ENCODE measurements at regions not wholly inside any gene's neighbourhood (a gene's known extent, or its start where the extent isn't known, plus 50 kb on each side); places are given as distances from the start of the nearest gene placed in this dataset.

DNA sequence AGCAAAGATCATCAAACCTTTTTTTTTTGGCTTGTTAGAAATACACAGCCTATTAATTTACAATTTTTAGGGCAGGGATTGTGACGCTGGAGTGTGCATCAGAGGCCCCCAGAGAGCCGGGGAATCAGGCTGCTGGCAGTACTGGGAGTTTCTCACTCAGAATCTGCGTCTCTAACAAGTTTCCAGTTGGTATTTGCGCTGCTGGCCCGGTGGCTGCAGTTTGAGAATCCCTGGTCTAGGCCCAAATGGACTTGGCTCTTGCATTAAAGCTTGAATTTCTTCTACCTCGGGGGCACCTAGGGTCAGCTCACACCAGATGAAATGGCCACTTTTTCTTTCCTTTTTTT is 150.9 kb upstream of the CIBAR2 start:
- intact Hi-C loops (cut with micrococcal nuclease; ENCODE audit: unreplicated experiment) (no loop called here), in situ Hi-C loops (cut with HindIII; ENCODE audit: low pct_unique_long_range_greater_than_20kb, low sequenced_read_pairs) (no loop called here)
- Histone ChIP-seq H3K27me3 (ENCODE audit: control insufficient read depth, insufficient read depth, low read length) (no peaks in the 10 kb centered on the region), H3K4me1 (ENCODE audit: control insufficient read depth, insufficient read depth, low read length) (no peaks in the 10 kb centered on the region), H3K27ac (ENCODE audit: low read length) (no peak overlapping the region), H3K4me3 (ENCODE audit: low read depth in 2 of 2, low read length in 2 of 2) (no peak overlapping the region), H3K9me3 (ENCODE audit: control insufficient read depth, insufficient read depth, low read depth, low read length) (no peaks in the 10 kb centered on the region), H3K36me3 (ENCODE audit: control insufficient read depth, insufficient read depth, low read length) (no peaks in the 10 kb centered on the region)
- ChIA-PET POLR2A (no interaction called here), CTCF (interaction anchor here (0.7 kb wide), 1 partner anchor 10 kb away, joined by 3 read pairs; no protein-coding TSS in a partner anchor)
- TF ChIP-seq, protein P1, sequence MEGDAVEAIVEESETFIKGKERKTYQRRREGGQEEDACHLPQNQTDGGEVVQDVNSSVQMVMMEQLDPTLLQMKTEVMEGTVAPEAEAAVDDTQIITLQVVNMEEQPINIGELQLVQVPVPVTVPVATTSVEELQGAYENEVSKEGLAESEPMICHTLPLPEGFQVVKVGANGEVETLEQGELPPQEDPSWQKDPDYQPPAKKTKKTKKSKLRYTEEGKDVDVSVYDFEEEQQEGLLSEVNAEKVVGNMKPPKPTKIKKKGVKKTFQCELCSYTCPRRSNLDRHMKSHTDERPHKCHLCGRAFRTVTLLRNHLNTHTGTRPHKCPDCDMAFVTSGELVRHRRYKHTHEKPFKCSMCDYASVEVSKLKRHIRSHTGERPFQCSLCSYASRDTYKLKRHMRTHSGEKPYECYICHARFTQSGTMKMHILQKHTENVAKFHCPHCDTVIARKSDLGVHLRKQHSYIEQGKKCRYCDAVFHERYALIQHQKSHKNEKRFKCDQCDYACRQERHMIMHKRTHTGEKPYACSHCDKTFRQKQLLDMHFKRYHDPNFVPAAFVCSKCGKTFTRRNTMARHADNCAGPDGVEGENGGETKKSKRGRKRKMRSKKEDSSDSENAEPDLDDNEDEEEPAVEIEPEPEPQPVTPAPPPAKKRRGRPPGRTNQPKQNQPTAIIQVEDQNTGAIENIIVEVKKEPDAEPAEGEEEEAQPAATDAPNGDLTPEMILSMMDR (IDR thresholded peaks at IDR 0.05): no peak
- TF ChIP-seq, protein P2, sequence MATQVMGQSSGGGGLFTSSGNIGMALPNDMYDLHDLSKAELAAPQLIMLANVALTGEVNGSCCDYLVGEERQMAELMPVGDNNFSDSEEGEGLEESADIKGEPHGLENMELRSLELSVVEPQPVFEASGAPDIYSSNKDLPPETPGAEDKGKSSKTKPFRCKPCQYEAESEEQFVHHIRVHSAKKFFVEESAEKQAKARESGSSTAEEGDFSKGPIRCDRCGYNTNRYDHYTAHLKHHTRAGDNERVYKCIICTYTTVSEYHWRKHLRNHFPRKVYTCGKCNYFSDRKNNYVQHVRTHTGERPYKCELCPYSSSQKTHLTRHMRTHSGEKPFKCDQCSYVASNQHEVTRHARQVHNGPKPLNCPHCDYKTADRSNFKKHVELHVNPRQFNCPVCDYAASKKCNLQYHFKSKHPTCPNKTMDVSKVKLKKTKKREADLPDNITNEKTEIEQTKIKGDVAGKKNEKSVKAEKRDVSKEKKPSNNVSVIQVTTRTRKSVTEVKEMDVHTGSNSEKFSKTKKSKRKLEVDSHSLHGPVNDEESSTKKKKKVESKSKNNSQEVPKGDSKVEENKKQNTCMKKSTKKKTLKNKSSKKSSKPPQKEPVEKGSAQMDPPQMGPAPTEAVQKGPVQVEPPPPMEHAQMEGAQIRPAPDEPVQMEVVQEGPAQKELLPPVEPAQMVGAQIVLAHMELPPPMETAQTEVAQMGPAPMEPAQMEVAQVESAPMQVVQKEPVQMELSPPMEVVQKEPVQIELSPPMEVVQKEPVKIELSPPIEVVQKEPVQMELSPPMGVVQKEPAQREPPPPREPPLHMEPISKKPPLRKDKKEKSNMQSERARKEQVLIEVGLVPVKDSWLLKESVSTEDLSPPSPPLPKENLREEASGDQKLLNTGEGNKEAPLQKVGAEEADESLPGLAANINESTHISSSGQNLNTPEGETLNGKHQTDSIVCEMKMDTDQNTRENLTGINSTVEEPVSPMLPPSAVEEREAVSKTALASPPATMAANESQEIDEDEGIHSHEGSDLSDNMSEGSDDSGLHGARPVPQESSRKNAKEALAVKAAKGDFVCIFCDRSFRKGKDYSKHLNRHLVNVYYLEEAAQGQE (IDR thresholded peaks at IDR 0.05; ENCODE audit: insufficient read depth in 1 of 2, low read depth in 2 of 2, low read length in 1 of 2): no peak
- no peak for TF ChIP-seq POLR2AphosphoS5 (IDR thresholded peaks at IDR 0.05; ENCODE audit: low read depth, low read length)
- no peak for TF ChIP-seq TCF7L2 (IDR thresholded peaks at IDR 0.05; ENCODE audit: low read depth, low read length)
- TF ChIP-seq SIN3A (IDR thresholded peaks at IDR 0.05; ENCODE audit: borderline replicate concordance, insufficient read depth, low read depth, low read length): no peak
- BruUV-seq (replicated peaks): no TSS peak
- ATAC-seq (no peak), DNase-seq (ENCODE audit: low read depth, low spot score) (no peak)

DNA sequence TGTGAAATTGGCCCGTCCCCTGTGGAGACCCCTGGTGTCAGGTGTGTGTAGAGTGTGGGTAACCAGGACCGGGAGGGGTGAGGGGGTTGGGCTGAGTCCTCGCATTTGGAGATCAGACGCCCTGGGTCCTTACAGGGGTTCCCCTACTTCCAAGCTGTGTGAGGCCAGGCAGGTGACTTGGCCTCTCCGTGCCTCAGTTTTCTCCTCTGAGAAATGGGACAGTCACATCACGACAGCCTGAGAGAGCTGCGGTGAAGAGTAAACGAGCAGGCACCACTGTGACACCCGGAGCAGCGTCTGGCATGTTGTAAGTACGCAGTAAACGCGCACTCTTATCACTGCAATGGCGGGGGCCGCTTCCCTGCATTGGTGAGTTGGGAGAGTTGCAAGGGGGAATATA is 152.5 kb upstream of the CIBAR2 start:
- no peak overlapping the region for H3K27ac ChIP-seq (ENCODE audit: low read length)
- TF ChIP-seq SIN3A (IDR thresholded peaks at IDR 0.05; ENCODE audit: borderline replicate concordance, insufficient read depth, low read depth, low read length) (no peak), POLR2AphosphoS5 (IDR thresholded peaks at IDR 0.05; ENCODE audit: low read depth, low read length) (no peak), TCF7L2 (IDR thresholded peaks at IDR 0.05; ENCODE audit: low read depth, low read length) (no peak)
- TF ChIP-seq, protein P2 (IDR thresholded peaks at IDR 0.05; ENCODE audit: insufficient read depth in 1 of 2, low read depth in 2 of 2, low read length in 1 of 2): no peak
- TF ChIP-seq, protein P1 (IDR thresholded peaks at IDR 0.05): no peak
- intact Hi-C loops (cut with micrococcal nuclease; ENCODE audit: unreplicated experiment) (no loop called here), in situ Hi-C loops (cut with HindIII; ENCODE audit: low pct_unique_long_range_greater_than_20kb, low sequenced_read_pairs) (no loop called here)
- DNase-seq (ENCODE audit: low read depth, low spot score) (no peak), ATAC-seq (no peak)
- no TSS peak for BruUV-seq (replicated peaks)
- POLR2A ChIA-PET: no interaction called here
- H3K27me3 ChIP-seq (ENCODE audit: control insufficient read depth, insufficient read depth, low read length): no peaks in the 10 kb centered on the region
- no peaks in the 10 kb centered on the region for H3K36me3 ChIP-seq (ENCODE audit: control insufficient read depth, insufficient read depth, low read length)
- H3K9me3 ChIP-seq (ENCODE audit: control insufficient read depth, insufficient read depth, low read depth, low read length): no peaks in the 10 kb centered on the region
- CTCF ChIA-PET: no interaction called here
- no peaks in the 10 kb centered on the region for H3K4me1 ChIP-seq (ENCODE audit: control insufficient read depth, insufficient read depth, low read length)
- H3K4me3 ChIP-seq (ENCODE audit: low read depth in 2 of 2, low read length in 2 of 2): no peak overlapping the region
